WI38 (cell line): ENCODE measurements at regions not wholly inside any gene's neighbourhood (a gene's known extent, or its start where the extent isn't known, plus 50 kb on each side); places are given as distances from the start of the nearest gene placed in this dataset.

Experiments
- H3K4me3 ChIP-seq: 2 replicates; pipeline ENCODE4 v1.5.1; 2011; ENCODE audit warnings: low read depth, mild to moderate bottlenecking, control low read depth, low read length
- CTCF ChIP-seq: IDR thresholded peaks from 2 replicates; pipeline ENCODE4 v1.5.1; 2012; ENCODE audit warnings: low read depth, mild to moderate bottlenecking, control low read depth, low read length

DNA sequence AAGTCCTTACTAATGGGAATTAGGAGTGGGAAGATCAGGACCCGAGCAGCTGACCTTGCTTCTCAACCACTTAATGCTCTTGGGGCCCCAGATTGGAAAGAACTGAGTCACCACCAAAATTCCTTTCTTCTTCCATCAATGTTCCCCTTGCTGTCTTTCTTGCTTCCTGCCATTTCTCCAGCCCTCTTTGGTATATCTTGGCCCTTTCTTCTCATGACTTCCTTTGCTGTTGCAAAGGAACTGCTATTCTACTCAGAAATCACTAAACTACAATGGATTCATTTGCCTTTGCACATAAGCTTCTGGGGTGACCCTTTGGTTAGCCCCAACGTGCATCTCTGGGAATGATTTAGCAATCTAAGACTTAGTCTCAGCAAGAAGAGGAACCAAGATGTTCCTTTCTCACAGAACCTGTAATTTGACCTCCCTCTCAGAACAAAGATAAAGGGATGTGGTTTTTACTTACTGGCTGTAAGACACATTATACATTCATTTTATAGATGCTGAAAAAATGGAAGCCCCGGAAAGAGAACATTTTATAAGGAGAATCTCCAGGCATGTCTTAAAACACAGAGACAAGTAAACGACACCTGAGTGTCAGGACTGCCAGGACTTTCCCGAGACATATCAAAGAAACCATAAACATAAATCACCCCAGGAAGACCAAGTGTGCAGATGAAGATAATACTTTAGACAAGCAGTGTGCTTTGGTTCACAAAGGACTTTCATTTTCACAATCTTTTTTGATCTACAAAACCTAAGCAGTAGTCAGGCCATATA lies 99.0 kb upstream of the TNFAIP3 start:
- no peak for TF ChIP-seq CTCF
- no peak overlapping the region for H3K4me3 ChIP-seq

- no peak for TF ChIP-seq CTCF
Observed at GRCh38 chr6:137768935-137769334, 98.1 kb upstream of the TNFAIP3 start.

GRCh38 chr6:137769797-137770362 lies 97.2 kb upstream of the TNFAIP3 start:
- no peak for TF ChIP-seq CTCF

More at GRCh38 chr6:137768935-137769334, 98.1 kb upstream of the TNFAIP3 start:
- no peak overlapping the region for H3K4me3 ChIP-seq

GRCh38 chr6:137772541-137773250 lies 94.4 kb upstream of the TNFAIP3 start:
- H3K4me3 ChIP-seq, result no peak overlapping the region
- TF ChIP-seq CTCF, result no peak

More at GRCh38 chr6:137769797-137770362, 97.2 kb upstream of the TNFAIP3 start:
- no peak overlapping the region for H3K4me3 ChIP-seq

GRCh38 chr6:137775227-137775626 lies 91.8 kb upstream of the TNFAIP3 start:
- no peak for TF ChIP-seq CTCF
- no peak overlapping the region for H3K4me3 ChIP-seq

DNA sequence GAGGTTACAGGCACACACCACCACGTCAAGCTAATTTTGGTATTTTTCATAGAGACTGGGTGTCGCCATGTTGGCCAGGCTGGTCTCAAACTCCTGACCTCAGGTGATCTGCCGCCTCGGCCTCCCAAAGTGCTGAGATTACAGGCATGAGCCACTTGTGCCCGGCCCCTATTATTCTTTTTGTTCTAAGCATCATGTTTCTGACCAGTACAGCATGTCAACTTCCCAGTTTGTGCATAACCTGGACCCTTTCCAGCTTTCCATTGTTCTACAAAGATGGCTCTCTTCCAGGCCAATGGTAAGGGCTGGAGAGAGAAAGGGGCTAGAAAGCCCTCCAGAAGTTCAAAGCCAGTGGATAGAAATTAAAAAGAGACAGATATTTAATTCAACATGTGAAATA lies 91.3 kb upstream of the TNFAIP3 start:
- TF ChIP-seq CTCF, result no peak
- no peak overlapping the region for H3K4me3 ChIP-seq

GRCh38 chr6:137776256-137776655 lies 90.8 kb upstream of the TNFAIP3 start:
- TF ChIP-seq CTCF, result no peak

More at GRCh38 chr6:137776256-137776655, 90.8 kb upstream of the TNFAIP3 start:
- no peak overlapping the region for H3K4me3 ChIP-seq
